Dermis microvascular lymphatic vessel endothelial cell (primary cell): ENCODE measurements at regions not wholly inside any gene's neighbourhood (a gene's known extent, or its start where the extent isn't known, plus 50 kb on each side); places are given as distances from the start of the nearest gene placed in this dataset.

ENCODE experiments used
- DNase-seq, 2 donors: peaks; one replicate each; pipeline versions ENCODE4 v3.0.0 to v3.0.0-alpha.2; 2010; ENCODE audit warnings: low read depth in 2 of 2

GRCh38 chr11:56932572-56933220, 56.0 kb upstream of the OR5AK2 start:
- peak in 1 of 2 donors; percentile 45 for DNase-seq

DNA sequence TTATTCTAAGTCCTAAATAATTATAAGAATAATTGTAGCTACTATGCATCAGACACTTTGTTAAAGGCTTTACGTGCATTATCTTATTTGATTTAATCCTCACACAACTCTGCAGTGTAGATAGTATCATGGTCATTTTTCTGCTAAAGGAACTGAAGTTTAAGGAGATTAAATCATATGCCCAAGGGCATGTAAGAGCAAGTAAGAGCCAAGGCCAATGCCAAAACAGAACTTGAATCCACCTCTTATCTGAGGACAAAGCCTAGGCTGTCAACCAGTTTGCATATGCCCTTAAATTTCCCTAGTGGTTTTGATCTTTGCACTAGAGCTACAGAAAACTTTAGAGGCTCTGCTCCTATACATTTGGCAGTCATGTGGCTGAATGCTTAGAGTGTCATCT, 65.6 kb upstream of the OR5AK2 start:
- DNase-seq: no peak

DNA sequence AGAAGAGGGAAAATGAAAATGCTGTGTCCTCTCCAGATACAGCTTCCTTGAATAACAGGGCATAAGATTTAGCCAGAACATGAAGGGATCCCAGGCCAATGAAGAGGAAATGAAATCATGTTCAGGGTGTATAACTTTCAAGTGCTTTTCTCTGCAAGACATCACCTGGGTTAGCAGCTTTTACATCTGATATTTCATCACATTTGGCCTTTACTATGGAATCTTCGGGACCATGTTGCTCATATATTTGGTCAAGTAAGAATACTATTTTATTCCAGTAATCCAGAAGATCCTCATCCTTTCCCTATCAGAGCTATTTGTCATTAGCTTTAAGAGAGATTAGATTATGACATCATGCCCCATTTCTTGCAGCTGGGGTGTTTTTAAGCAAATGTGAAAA, 66.3 kb upstream of the OR5AK2 start:
- DNase-seq: no peak

DNA sequence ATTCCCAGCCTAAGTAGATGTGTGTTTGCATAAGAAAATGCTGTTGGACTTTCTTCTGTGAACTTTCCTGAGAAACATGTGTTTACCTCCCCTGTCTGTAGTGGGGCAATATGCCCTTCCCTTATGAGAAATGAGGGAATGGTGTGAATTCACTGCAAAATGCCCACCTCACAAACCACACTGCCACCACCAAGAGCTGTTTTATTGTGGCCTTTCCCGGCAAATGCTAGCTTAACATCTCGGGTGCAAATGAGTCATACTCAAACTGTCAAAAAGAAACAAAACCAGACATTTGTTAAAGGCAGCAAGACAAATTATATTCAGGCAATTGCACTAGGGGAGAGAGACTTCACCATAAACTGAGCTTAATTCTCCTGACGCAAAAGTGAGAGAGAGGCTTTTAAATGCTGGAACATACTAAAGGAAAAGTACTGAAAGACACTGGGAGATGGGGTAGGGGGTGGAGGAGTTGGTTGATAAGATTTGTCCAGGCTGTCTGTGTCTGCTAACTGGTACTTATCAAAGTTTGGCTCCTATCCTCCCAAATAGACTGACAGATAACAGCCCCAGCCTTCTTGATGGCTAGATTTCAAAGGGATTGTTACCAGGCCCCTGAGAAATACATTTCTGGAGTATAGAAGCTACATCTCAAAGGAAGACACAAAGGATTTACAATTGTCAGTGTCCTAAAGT, 70.9 kb upstream of the OR5AK2 start:
- DNase-seq: no peak

- DNase-seq: no peak
These were observed 72.1 kb upstream of the OR5AK2 start for GRCh38 chr11:56916587-56916986.

GRCh38 chr11:56916162-56916561, 72.6 kb upstream of the OR5AK2 start:
- DNase-seq: no peak

GRCh38 chr11:56911312-56911711, 77.4 kb upstream of the OR5AK2 start:
- no peak for DNase-seq

DNA sequence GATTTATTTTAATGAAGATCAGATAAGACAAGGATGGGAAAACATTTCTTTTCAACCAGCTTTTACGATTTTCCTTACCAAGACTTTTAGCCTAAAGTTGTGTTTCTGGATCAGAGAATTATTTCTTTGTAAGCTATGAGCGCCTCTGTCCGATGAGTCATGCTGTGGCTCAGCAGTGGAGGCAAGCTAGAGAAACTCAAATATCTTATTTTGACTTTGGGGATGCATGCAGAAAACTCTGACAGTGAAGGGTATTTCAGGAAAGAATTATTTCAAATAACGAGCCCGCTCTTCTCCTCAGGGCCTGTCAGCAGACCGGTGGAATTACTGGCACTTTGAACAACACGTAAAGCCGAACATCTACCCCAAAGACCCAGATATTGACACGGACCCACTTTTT, 77.9 kb upstream of the OR5AK2 start:
- no peak for DNase-seq

GRCh38 chr11:56910046-56910773, 78.5 kb upstream of the OR5AK2 start:
- no peak for DNase-seq

DNA sequence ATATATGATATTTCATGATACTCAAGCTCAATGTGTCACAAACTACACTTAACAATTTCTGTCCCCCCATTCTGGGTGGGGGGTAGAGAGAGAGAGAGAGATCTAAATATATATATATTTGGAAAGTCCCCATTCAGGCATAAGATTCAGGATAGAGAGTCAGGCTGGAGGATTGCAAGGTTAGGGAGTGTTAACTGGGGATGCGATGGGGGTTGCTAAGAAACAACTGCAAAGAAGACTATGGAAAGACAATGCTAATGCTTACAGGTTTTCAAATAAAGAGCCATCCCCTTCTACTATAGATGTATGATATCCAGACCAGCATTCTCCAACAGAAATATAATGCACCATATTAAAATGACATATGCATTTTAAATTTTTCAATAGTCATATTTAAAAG, 79.2 kb upstream of the OR5AK2 start:
- no peak for DNase-seq

GRCh38 chr11:56909080-56909479, 79.6 kb upstream of the OR5AK2 start:
- DNase-seq: no peak

GRCh38 chr11:56906683-56907148, 82.0 kb upstream of the OR5AK2 start:
- DNase-seq: no peak

DNA sequence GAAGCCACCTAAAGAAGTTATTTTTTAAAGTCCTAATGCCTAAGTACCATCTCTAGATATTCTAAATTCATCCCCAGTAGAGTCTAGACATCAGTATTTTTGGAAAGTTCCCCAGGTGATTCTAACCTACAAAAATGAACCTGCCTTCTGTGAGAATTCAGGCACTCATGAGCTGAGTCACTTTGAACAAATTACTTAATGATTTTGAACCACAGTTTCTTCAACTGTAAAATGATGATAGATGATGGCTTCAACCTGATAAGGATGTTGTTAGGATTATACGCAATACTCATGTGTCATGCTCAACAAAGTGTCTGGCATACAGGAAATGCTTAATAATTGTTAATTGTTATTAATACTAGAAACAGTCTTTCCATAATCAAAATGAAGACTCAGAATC, 82.8 kb upstream of the OR5AK2 start:
- no peak for DNase-seq

DNA sequence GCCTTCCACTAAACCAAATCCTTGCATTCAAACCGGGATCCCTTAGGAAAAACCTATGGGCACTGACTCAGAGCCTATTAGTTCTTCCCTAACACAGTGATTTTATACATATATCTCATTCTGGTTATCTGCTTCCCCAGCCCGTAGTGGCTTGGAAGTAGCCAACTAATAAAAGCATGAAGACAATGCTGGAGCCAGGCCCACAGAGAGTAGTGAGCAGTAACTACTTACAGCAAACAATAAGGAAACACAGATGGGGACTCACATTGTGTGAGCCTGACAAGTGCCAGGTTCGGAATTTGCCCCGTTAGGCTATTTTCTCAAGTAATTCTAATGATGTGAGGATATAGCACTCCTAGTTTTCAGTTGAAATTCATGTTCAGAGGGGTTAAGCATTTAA, 83.3 kb upstream of the OR5AK2 start:
- no peak for DNase-seq

DNA sequence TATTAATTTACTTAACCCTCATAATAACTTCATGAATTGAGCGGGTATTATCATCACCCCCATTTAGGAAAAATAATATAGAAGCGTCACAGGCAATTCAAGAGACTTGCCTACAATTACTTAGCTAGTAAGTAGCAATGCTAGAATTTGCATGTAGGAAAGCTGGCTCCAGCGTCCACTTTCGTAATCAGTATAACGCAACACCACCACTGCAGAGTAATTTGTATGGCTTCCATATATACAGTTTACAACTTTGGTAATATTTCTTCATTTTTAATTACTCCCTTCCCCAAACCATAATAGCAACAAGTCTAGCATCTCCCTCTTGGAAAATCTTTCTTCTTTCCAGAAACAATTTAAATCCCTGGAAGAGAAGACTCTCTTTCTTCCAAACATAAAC, 89.9 kb upstream of the OR5AK2 start:
- DNase-seq: no peak

DNA sequence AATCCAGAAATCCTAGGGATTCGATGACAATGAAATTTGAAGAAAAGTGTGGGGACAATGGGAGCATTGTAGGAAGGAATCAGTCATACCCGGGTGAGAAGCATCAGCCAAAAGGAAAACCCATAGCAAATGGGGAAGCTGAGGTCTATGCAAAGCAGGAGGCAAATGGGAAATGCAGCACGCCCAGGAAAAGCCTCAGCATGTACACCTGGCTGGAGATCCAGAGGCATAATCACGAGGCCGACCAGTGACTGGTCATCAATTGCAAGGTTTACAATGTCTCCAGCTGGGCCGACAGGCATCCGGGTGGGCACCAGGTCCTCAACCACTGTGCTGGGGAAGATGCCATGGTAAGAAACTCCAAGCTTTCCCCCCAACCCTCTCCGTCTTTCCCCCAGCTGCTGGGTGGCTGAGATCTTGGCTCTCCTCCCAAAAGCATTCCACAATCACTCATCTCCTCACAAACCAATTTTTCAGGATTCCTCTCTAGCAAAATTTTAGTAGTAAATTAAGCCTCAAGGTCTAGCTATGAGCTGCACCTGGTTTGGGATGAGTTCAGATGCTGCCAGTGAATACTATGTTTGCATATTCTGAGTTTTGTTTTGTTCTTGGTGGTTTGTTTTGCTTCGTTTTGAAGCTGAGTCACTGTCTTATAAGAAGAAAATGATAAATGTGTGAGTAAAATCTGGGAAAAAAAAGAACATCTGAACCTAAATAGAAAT, 98.0 kb upstream of the OR5AK2 start:
- no peak for DNase-seq

DNA sequence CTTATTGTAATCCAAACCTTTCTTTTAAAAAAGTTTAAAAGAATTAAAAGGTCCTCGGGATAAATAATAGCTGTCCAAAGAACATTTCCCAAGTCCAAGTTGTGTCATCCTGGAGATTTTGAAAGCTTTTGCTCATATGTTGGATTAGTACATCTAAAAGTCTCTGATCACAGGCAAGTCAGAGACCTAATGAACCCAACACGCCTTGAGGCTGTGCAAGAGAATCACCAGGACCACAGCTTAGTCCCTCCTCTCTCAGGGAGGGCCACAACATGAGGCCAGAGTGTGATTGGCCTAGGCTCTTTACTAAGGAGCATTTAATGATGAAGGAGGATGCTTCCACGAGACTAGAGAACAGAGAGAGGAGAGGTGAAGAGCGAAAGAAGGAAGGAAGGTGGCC, 98.7 kb upstream of the OR5AK2 start:
- DNase-seq: no peak

- no peak for DNase-seq
These were observed 100.8 kb upstream of the OR5AK2 start for GRCh38 chr11:56887940-56888339.

DNA sequence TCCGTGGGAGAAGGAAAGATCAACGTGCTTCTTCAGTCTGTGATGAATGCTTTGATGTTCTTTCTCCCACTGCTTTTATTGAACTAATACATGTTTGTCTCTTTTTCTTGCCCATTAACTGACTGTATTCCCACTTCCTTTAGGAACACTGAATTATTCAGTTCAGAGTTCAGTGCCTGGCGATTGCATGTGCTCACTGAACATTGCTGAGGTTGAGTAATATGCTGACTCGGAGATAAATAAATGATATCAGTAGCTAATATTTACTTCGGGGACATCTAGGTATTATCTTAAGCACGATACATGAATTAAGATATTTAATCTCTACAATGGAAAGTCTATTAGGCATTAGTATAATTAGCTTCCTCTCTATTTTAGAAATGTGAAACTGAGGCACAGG, 102.3 kb upstream of the OR5AK2 start:
- DNase-seq: no peak

DNA sequence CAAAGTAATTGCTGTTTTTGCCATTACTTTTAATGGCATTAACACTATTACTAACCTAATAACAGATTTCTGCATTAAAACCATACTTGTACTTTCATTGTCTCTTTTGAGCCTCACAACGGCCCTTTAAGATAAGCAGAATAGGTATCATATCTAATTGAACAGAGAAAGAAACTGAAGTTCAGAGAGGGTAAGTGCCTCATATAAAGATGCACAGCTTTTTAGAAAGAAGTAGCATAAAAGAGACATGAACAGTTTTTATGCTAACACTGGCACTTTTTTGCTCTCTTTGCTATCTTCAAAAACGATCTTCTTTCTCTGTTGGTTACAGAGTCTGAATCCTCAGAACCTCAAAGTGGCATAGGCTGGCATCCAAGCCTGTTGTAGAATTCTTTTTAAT, 102.9 kb upstream of the OR5AK2 start:
- DNase-seq: no peak

DNA sequence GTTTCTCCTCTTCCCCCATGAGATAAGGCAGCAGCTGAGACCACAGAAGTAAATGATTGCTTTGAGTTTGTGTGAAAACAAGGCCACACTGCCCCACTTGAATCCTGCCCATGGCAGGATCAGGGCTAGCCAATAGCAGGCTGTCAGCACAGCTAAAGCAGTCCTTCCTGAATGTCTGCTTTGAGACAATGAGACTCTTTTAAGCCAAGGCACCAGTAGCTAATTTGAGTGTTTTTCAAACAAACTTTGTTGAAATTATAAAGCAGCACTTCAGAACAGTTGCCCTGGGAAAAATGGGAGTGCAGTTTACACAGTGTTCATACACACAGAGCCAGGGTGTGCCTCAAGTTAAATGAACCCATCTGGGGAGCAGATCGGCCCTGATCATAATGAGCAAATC, 103.5 kb upstream of the OR5AK2 start:
- no peak for DNase-seq

- no peak for DNase-seq
These were observed 105.2 kb upstream of the OR5AK2 start for GRCh38 chr11:56883371-56883987.
